Left ventricle myocardium inferior (tissue), 1 donor: ENCODE measurements at regions not wholly inside any gene's neighbourhood (a gene's known extent, or its start where the extent isn't known, plus 50 kb on each side); places are given as distances from the start of the nearest gene placed in this dataset.

Source experiments
- DNase-seq: peaks from one replicate; pipeline ENCODE4 v3.0.0-alpha.2; 2020
- H3K27ac ChIP-seq: fragments of 200-600 bp; replicated peaks from 2 replicates; pipeline ENCODE4 v1.8.0; 2021
- H3K27me3 ChIP-seq: fragments of 200-600 bp; 2 replicates; pipeline ENCODE4 v1.8.0; 2021; ENCODE audit warnings: low read depth
- H3K36me3 ChIP-seq: fragments of 200-600 bp; 2 replicates; pipeline ENCODE4 v1.8.0; 2021
- H3K4me1 ChIP-seq: fragments of 200-600 bp; 2 replicates; pipeline ENCODE4 v1.8.0; 2021
- H3K4me3 ChIP-seq: fragments of 200-600 bp; 2 replicates; pipeline ENCODE4 v1.8.0; 2021; ENCODE audit warnings: mild to moderate bottlenecking, moderate library complexity
- H3K9me3 ChIP-seq: fragments of 200-600 bp; replicated peaks from 2 replicates; pipeline ENCODE4 v1.8.0; 2021
- intact Hi-C: fragments of 100-400 bp; cut with micrococcal nuclease; formaldehyde crosslinking; loops from one replicate; pipeline ENCODE4 v1.11.0; 2022
- TF ChIP-seq, protein P1 (sequence below): fragments of 200-600 bp; IDR thresholded peaks from 2 replicates; pipeline ENCODE4 v1.8.0; 2021; ENCODE audit warnings: antibody characterized with exemption, mild to moderate bottlenecking, borderline replicate concordance
- donor health status: DM: no; HTN: yes; CAD: no; lungs with severe emphysema.

GRCh38 chr5:23579566-23579965, 72.2 kb downstream of the PRDM9 start:
- intact Hi-C loops, result no loop called here
- TF ChIP-seq, protein P1, sequence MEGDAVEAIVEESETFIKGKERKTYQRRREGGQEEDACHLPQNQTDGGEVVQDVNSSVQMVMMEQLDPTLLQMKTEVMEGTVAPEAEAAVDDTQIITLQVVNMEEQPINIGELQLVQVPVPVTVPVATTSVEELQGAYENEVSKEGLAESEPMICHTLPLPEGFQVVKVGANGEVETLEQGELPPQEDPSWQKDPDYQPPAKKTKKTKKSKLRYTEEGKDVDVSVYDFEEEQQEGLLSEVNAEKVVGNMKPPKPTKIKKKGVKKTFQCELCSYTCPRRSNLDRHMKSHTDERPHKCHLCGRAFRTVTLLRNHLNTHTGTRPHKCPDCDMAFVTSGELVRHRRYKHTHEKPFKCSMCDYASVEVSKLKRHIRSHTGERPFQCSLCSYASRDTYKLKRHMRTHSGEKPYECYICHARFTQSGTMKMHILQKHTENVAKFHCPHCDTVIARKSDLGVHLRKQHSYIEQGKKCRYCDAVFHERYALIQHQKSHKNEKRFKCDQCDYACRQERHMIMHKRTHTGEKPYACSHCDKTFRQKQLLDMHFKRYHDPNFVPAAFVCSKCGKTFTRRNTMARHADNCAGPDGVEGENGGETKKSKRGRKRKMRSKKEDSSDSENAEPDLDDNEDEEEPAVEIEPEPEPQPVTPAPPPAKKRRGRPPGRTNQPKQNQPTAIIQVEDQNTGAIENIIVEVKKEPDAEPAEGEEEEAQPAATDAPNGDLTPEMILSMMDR, result no peak
- no peaks in the 10 kb centered on the region for H3K27me3 ChIP-seq
- DNase-seq, result no peak
- peaks cover 6% of the 10 kb centered on the region for H3K9me3 ChIP-seq
- H3K36me3 ChIP-seq, result no peaks in the 10 kb centered on the region
- no peak overlapping the region for H3K27ac ChIP-seq
- H3K4me3 ChIP-seq, result no peak overlapping the region
- H3K4me1 ChIP-seq, result no peaks in the 10 kb centered on the region

DNA sequence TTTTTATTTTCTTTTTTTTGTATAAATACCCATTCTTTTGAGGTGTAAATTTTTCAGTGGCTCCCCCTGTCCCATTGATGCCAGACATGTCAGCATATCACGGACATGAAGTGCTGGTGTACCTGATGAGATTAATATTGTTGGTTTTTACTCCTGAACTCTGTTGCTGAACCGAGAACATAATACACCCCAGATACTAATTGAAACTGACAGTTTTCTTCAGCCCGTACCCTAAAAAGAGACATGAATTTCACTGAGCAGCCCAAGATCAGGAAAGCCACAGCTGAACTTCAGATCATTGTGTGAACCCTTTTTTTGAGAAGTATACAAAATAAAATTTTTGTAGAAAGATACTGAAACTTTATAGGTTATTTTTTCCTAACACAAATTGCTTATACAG, 75.7 kb downstream of the PRDM9 start:
- Histone ChIP-seq H3K4me1 (no peaks in the 10 kb centered on the region), H3K9me3 (no peaks in the 10 kb centered on the region), H3K27me3 (no peaks in the 10 kb centered on the region), H3K36me3 (no peaks in the 10 kb centered on the region), H3K27ac (no peak overlapping the region), H3K4me3 (no peak overlapping the region)
- TF ChIP-seq, protein P1, result no peak
- intact Hi-C loops, result no loop called here
- no peak for DNase-seq

- no peak for DNase-seq
- TF ChIP-seq, protein P1, result no peak
- intact Hi-C loops, result no loop called here
- Histone ChIP-seq H3K27ac (no peak overlapping the region), H3K36me3 (no peaks in the 10 kb centered on the region), H3K4me1 (no peaks in the 10 kb centered on the region), H3K9me3 (no peaks in the 10 kb centered on the region), H3K4me3 (no peak overlapping the region), H3K27me3 (no peaks in the 10 kb centered on the region)
These were observed 81.5 kb downstream of the PRDM9 start for GRCh38 chr5:23588841-23589326.

DNA sequence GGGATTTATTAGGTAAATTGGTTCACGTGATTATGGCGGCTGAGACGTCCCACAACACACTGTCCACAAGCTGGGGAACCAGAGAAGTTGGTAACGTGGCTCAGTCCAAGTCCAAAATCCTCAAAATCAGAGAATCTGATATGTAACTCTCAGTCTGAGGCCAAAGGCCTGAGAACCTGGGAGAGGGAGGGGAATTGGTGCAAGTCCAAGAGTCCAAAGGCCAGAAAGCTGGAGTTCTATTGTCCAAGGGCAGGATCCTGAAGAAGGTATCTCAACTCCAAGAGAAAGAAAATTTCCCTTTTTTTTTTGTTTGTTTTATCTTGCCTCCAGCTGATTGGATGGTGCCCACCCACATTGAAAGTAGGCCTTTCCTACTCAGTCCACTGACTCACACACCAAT, 83.8 kb downstream of the PRDM9 start:
- Histone ChIP-seq H3K4me3 (no peak overlapping the region), H3K4me1 (no peaks in the 10 kb centered on the region), H3K9me3 (no peaks in the 10 kb centered on the region), H3K27me3 (no peaks in the 10 kb centered on the region), H3K36me3 (no peaks in the 10 kb centered on the region), H3K27ac (no peak overlapping the region)
- DNase-seq, result no peak
- TF ChIP-seq, protein P1, result no peak
- intact Hi-C loops, result no loop called here

GRCh38 chr5:23606927-23607326, 99.5 kb downstream of the PRDM9 start:
- H3K9me3 ChIP-seq, result no peaks in the 10 kb centered on the region
- no peaks in the 10 kb centered on the region for H3K36me3 ChIP-seq
- H3K27ac ChIP-seq, result no peak overlapping the region
- H3K27me3 ChIP-seq, result no peaks in the 10 kb centered on the region
- intact Hi-C loops, result no loop called here
- H3K4me3 ChIP-seq, result no peak overlapping the region
- TF ChIP-seq, protein P1, result no peak
- DNase-seq, result no peak
- no peaks in the 10 kb centered on the region for H3K4me1 ChIP-seq

DNA sequence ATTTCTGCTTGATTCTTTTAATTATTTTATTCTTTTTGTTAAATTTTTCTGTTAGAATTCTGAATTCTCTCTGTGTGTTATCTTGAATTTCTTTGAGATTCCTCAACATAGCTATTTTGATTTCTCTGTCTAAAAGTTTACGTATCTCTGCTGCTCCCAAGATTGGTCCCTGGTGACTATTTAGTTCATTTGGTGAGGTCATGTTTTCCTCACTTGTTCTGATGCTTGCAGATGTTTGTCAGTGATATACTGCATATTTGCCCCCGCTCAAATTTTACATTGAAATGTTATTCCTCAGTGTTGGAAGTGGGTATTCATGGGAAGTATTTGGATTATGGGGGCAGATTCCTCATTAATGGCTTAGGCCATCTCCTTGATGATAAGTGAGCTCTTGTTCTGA, 105.3 kb downstream of the PRDM9 start:
- peaks cover 8% of the 10 kb centered on the region for H3K9me3 ChIP-seq
- H3K27ac ChIP-seq, result no peak overlapping the region
- no peak for DNase-seq
- H3K4me1 ChIP-seq, result no peaks in the 10 kb centered on the region
- intact Hi-C loops, result no loop called here
- TF ChIP-seq, protein P1, result no peak
- H3K4me3 ChIP-seq, result no peak overlapping the region
- H3K27me3 ChIP-seq, result no peaks in the 10 kb centered on the region
- H3K36me3 ChIP-seq, result no peaks in the 10 kb centered on the region
